ENCODE measurements at regions not wholly inside any gene's neighbourhood (a gene's known extent, or its start where the extent isn't known, plus 50 kb on each side); places are given as distances from the start of the nearest gene placed in this dataset.

DNA sequence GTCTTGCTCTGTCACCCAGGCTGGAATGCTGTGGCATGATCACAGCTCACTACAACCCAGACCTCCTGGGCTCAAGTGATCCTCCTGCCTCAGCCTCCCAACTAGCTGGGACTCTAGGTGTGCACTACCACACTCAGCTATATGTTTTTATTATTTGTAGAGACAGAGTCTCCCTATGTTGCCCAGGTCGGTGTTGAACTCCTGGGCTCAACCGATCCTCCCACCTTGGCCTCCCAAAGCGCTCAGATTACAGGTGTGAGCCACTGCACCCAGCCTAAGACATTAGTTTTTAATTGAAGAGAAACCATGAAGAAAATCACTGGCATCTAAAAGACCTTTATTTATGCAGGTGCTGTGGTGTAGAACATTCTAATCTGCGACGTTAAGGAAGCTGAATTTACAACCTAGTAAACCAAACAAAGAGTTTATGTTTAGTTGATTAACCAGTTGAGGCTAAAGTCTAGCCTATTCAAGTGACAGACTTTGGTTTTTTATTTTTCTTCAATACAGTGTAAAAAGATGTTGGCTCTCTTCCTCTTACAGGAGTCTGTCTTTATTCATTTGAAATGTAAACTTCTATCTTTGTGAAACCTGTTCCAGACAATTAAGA lies 52.5 kb upstream of the NBL1 start:
- H3K27ac ChIP-seq = peak overlapping the region; percentile 90
- TF ChIP-seq, protein P1, sequence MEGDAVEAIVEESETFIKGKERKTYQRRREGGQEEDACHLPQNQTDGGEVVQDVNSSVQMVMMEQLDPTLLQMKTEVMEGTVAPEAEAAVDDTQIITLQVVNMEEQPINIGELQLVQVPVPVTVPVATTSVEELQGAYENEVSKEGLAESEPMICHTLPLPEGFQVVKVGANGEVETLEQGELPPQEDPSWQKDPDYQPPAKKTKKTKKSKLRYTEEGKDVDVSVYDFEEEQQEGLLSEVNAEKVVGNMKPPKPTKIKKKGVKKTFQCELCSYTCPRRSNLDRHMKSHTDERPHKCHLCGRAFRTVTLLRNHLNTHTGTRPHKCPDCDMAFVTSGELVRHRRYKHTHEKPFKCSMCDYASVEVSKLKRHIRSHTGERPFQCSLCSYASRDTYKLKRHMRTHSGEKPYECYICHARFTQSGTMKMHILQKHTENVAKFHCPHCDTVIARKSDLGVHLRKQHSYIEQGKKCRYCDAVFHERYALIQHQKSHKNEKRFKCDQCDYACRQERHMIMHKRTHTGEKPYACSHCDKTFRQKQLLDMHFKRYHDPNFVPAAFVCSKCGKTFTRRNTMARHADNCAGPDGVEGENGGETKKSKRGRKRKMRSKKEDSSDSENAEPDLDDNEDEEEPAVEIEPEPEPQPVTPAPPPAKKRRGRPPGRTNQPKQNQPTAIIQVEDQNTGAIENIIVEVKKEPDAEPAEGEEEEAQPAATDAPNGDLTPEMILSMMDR (conservative IDR thresholded peaks at IDR 0.05) = no peak

DNA sequence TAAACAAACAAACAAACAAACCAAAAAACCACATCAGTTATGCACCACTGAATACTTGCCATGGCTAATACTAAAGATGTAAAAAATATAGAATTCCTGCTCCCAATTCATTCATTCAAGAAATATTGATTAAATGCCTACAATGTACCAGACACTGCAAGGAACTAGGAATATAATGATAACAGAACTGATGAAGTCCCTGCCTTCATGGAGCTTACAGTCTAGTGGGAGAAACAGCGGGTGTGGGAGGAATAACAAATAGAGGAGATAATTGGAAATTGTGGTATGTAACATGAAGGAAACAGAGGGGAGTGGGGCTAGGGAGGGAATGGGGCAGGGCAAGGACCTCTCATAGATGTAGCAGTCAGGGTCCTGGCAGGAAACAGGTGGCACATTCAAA lies 58.6 kb upstream of the NBL1 start:
- TF ChIP-seq, protein P1 (conservative IDR thresholded peaks at IDR 0.05) = no peak

DNA sequence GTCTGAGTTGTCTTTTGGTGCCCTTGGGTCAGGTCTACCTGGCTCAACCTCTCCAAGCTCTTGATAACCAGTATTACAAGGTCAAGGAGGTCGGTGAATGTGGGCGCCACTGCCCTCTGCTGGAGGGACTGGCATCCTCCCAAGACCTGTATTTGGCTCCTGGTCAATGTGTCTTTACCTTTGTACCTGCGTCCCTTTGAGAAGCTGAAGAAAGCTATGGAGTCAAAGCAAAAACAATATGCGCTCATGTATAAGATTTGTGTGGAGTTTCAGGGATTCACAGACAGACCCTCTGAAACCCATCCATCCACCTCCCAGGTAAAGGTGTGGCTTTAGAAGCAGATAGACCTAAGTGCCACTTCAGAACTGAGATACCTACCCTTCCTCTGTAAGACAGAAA lies 61.8 kb upstream of the NBL1 start:
- H3K27ac ChIP-seq = no peak overlapping the region
- TF ChIP-seq, protein P1 (conservative IDR thresholded peaks at IDR 0.05) = peak; percentile 62

More for the DNA sequence above, 58.6 kb upstream of the NBL1 start:
- H3K27ac ChIP-seq = no peak overlapping the region

DNA sequence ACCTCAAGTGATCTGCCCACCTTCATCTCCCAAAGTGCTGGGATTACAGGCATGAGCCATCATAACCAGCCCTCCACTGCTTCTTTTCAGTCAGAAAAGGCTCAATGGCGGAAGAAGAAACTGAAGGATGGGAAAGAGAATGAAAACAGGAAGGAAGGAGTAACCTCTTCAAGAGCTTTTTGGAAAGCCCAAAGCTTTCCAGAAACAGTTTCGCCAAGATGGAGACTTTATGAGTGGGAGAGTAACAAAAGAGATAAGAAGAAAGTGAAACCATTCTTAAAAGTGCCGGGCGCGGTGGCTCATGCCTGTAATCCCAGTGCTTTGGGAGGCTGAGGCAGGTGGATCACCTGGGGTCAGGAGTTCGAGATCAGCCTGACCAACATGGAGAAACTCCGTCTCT lies 62.7 kb upstream of the NBL1 start:
- TF ChIP-seq, protein P1 (conservative IDR thresholded peaks at IDR 0.05) = no peak
- no peak overlapping the region for H3K27ac ChIP-seq

DNA sequence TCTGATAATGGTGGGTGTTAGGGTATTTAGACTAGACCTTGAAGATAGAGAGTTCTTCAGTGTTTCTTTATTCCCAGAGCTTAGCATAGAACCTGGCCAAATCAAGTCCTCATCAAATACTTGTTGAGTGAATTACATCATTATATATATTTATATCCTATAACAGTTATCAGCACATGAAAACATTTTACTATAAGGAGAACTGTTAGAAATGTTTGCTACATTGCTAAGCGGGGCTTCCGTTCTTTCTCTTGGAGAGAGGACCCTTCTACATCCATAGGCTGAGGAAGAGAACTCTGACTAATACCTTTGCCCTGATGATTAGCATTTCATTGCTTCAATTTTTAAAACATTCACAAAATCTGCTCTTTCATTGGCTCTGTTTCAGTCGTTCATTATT lies 66.5 kb upstream of the NBL1 start:
- TF ChIP-seq, protein P1 (conservative IDR thresholded peaks at IDR 0.05) = no peak
- no peak overlapping the region for H3K27ac ChIP-seq

DNA sequence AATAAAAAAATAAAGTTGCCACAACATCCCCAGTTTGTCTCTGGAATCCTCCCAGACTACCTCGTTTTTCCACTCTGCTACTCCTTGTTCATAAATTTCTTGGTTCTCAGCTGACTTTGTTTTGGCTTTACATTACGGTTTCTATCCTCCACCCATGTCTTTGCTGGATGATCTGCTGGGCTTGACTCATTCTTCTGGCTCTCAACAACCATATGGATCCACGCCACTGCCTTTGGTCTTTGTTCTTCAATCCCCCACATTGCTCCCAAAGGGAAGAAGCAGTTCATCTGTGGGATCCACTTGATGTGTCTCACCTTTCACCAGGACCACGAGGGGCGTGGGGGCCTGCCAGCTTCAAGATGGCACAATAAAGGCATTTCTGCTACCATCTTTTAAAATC lies 67.1 kb upstream of the NBL1 start:
- TF ChIP-seq, protein P1 (conservative IDR thresholded peaks at IDR 0.05) = no peak
- no peak overlapping the region for H3K27ac ChIP-seq

DNA sequence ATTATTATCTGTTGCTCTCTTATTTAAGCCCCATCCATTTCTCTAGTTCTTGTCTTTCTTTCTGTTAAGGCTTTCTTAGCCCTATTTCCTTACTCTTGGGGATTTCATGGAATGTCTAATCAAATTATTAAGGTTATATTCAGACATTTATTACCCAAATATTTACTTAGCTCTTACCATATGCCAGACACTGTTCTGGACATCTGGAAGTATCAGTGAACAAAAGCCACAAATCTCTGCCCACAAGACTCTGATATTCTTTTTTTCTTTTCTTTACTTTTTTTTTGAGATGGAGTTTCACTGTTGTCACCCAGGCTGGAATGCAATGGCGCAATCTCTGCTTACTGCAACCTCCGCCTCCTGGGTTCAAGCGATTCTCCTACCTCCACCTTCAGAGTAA lies 74.3 kb upstream of the NBL1 start:
- H3K27ac ChIP-seq = no peak overlapping the region
- TF ChIP-seq, protein P1 (conservative IDR thresholded peaks at IDR 0.05) = no peak

Data from VCaP (cell line).